Activated CD4-positive, alpha-beta T cell treated with anti-CD3 and anti-CD28 coated beads, Interleukin-10, Interleukin-2, amounts not matched to agents 100 ng/mL and 50 ng/mL, durations not matched to agents 16 hours and 8 hours (primary cell): ENCODE measurements at regions not wholly inside any gene's neighbourhood (a gene's known extent, or its start where the extent isn't known, plus 50 kb on each side); places are given as distances from the start of the nearest gene placed in this dataset.
"Not testable (repeated sequence)": the region's sequence is repeated elsewhere in the genome, so short reads cannot be mapped to it uniquely, and the experiment has no call there.

Experiments
- DNase-seq: peaks from one replicate; pipeline ENCODE4 v3.0.0-alpha.2; 2020

- no peak for DNase-seq
These were observed 189.2 kb downstream of the UXS1 start for GRCh38 chr2:106004851-106005250.

- DNase-seq: no peak
These were observed 194.7 kb downstream of the UXS1 start for GRCh38 chr2:105999211-105999989.

- no peak for DNase-seq
These were observed 196.4 kb downstream of the UXS1 start for GRCh38 chr2:105997711-105998110.

- no peak for DNase-seq
These were observed 203.5 kb downstream of the UXS1 start for GRCh38 chr2:105990624-105991023.

- DNase-seq: not testable (repeated sequence)
These were observed 204.3 kb downstream of the UXS1 start for GRCh38 chr2:105989803-105990202.

- DNase-seq: no peak
These were observed 205.0 kb downstream of the UXS1 start for GRCh38 chr2:105989070-105989469.

GRCh38 chr2:105977807-105978206, 216.3 kb downstream of the UXS1 start:
- DNase-seq: no peak

- DNase-seq: no peak
These were observed 216.9 kb downstream of the UXS1 start for GRCh38 chr2:105977212-105977611.

GRCh38 chr2:105974812-105975211, 219.3 kb downstream of the UXS1 start:
- no peak for DNase-seq

- DNase-seq: no peak
These were observed 221.2 kb downstream of the UXS1 start for GRCh38 chr2:105972927-105973326.

- no peak for DNase-seq
These were observed 221.9 kb downstream of the UXS1 start for GRCh38 chr2:105972246-105972645.

- DNase-seq: peak; percentile 23
These were observed 224.5 kb downstream of the UXS1 start for GRCh38 chr2:105969552-105969951.

GRCh38 chr2:105962221-105962620, 217.5 kb downstream of the NCK2 start:
- no peak for DNase-seq

GRCh38 chr2:105961599-105962146, 217.0 kb downstream of the NCK2 start:
- no peak for DNase-seq

GRCh38 chr2:105959357-105959756, 214.6 kb downstream of the NCK2 start:
- no peak for DNase-seq

- DNase-seq: no peak
These were observed 210.2 kb downstream of the NCK2 start for GRCh38 chr2:105954891-105955290.

- DNase-seq: no peak
These were observed 209.2 kb downstream of the NCK2 start for GRCh38 chr2:105953942-105954341.

- no peak for DNase-seq
These were observed 207.4 kb downstream of the NCK2 start for GRCh38 chr2:105952131-105952530.

GRCh38 chr2:105951384-105951694, 206.6 kb downstream of the NCK2 start:
- no peak for DNase-seq

GRCh38 chr2:105950521-105951383, 206.0 kb downstream of the NCK2 start:
- DNase-seq: no peak

GRCh38 chr2:105943977-105944376, 199.3 kb downstream of the NCK2 start:
- no peak for DNase-seq
